Esophagus squamous epithelium (tissue), 5 donors: ENCODE measurements at regions not wholly inside any gene's neighbourhood (a gene's known extent, or its start where the extent isn't known, plus 50 kb on each side); places are given as distances from the start of the nearest gene placed in this dataset.

Source experiments
- DNase-seq: peaks from one replicate; lab custom pipeline; 2025; lab: John Stamatoyannopoulos, UW
- H3K27ac ChIP-seq, 4 donors: fragments of 200-600 bp; sonication (generic); one replicate each; pipeline ENCODE4 v1.5.1; 2016 to 2019; ENCODE audit warnings: mild to moderate bottlenecking in 1 of 4
- H3K27me3 ChIP-seq, 4 donors: fragments of 200-600 bp; sonication (generic); 1 replicate in 3 of 4; 2 replicates in 1 of 4; pipeline versions ENCODE4 v1.5.1 to v1.6.0; 2017 to 2021; ENCODE audit warnings: antibody characterized with exemption in 1 of 4
- H3K36me3 ChIP-seq, 3 donors: fragments of 200-600 bp; sonication (generic); one replicate each; pipeline ENCODE4 v1.5.1; 2016 to 2019
- H3K4me1 ChIP-seq, 3 donors: fragments of 200-600 bp; sonication (generic); one replicate each; pipeline ENCODE4 v1.5.1; 2017 to 2019
- H3K4me3 ChIP-seq, 4 donors: fragments of 200-600 bp; sonication (generic); 1 replicate in 3 of 4; 2 replicates in 1 of 4; pipeline ENCODE4 v1.5.1; 2016 to 2019; ENCODE audit warnings: mild to moderate bottlenecking in 2 of 4, moderate library complexity in 1 of 4
- H3K9me3 ChIP-seq, 3 donors: fragments of 200-600 bp; sonication (generic); one replicate each; pipeline ENCODE4 v1.5.1; 2016 to 2019
- CTCF ChIP-seq, 6 experiments: fragments of 450-650 bp in 4 of 6; fragments of 200-600 bp in 2 of 6; sonication (generic) in 2 of 6; IDR thresholded peaks; one replicate each; pipeline ENCODE4 v1.5.1; 2016 to 2019; ENCODE audit warnings: antibody characterized with exemption in 6 of 6, mild to moderate bottlenecking in 4 of 6, moderate library complexity in 4 of 6
- POLR2A ChIP-seq, 4 donors: fragments of 450-650 bp; IDR thresholded peaks; one replicate each; pipeline ENCODE4 v1.6.1; 2017; ENCODE audit warnings: antibody characterized with exemption in 4 of 4, mild to moderate bottlenecking in 4 of 4, moderate library complexity in 3 of 4
- WGBS, 2 donors: methylation state at CpG; one replicate each; pipeline ENCODE4 v1.1.5; 2018; 5-methylcytosine and 5-hydroxymethylcytosine counted together
- intact Hi-C: fragments of 100-400 bp; cut with DNase I; formaldehyde crosslinking; loops from one replicate; pipeline ENCODE4 v1.15.0; 2022
- donor health status: DM: yes; HTN: yes; CAD: no.

DNA sequence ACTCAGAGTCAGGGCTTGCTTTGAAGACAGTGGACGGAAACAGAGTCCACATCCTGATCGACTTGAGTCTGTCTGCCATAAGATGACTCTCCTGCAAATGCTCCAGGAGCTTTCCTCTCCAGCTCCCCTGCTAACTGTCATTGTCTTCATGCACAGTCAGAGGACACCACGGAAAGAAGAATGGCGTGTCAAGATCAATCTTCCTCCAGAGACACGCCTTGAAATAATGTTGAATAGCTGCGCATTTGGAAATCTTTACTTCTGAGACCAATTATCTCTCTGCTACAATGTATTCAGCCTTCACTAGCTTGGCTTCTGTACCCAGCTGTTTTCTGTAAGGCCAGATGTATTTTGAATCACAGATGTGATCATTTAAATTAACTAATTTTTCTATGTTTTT lies 457.2 kb downstream of the CDH2 start:
- no peaks in the 10 kb centered on the region for H3K36me3 ChIP-seq
- no peak for DNase-seq
- no peaks in the 10 kb centered on the region for H3K4me1 ChIP-seq
- H3K27ac ChIP-seq, result no peak overlapping the region
- no peaks in the 10 kb centered on the region for H3K9me3 ChIP-seq
- H3K4me3 ChIP-seq, result no peak overlapping the region
- 79 to 87% methylated on average over 4 to 6 of the region's 6 CpGs for WGBS, 2 donors
- intact Hi-C loops, result no loop called here
- TF ChIP-seq POLR2A (IDR thresholded peaks at IDR 0.05), result no peak
- TF ChIP-seq CTCF (IDR thresholded peaks at IDR 0.05), result no peak
- H3K27me3 ChIP-seq, result no peaks in the 10 kb centered on the region

DNA sequence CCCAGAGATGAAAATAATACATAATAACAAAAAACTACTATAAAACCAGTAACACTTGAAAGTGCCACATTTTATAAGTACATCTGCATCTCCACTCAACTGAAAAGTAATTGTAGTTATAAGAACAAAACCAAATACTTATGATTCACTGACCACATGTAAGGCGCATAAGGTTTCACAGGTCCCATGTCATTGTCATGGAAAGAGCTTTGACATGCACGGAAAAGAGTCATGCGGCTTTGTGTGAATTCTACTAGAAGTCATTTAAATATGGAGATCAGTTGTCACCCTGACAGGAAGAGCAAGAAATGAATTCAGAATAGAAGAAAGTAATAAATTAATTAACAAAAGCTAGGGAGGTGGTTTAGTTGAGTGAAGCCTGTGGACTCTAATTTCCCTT lies 459.1 kb downstream of the CDH2 start:
- no peaks in the 10 kb centered on the region for H3K36me3 ChIP-seq
- intact Hi-C loops, result no loop called here
- TF ChIP-seq POLR2A (IDR thresholded peaks at IDR 0.05), result no peak
- no peak for TF ChIP-seq CTCF (IDR thresholded peaks at IDR 0.05)
- no peaks in the 10 kb centered on the region for H3K27me3 ChIP-seq
- no peak overlapping the region for H3K27ac ChIP-seq
- WGBS, 2 donors, result 86 to 91% methylated on average over 3 of the region's 3 CpGs
- H3K9me3 ChIP-seq, result no peaks in the 10 kb centered on the region
- no peak for DNase-seq
- no peaks in the 10 kb centered on the region for H3K4me1 ChIP-seq
- H3K4me3 ChIP-seq, result no peak overlapping the region

GRCh38 chr18:27717250-27717649 lies 459.7 kb downstream of the CDH2 start:
- TF ChIP-seq POLR2A (IDR thresholded peaks at IDR 0.05) (no peak), CTCF (IDR thresholded peaks at IDR 0.05) (no peak)
- intact Hi-C loops, result no loop called here
- DNase-seq, result no peak
- Histone ChIP-seq H3K4me3 (no peak overlapping the region), H3K27ac (no peak overlapping the region), H3K4me1 (no peaks in the 10 kb centered on the region), H3K27me3 (no peaks in the 10 kb centered on the region), H3K36me3 (no peaks in the 10 kb centered on the region), H3K9me3 (no peaks in the 10 kb centered on the region)
- 88 to 92% methylated on average over 4 of the region's 4 CpGs for WGBS, 2 donors

DNA sequence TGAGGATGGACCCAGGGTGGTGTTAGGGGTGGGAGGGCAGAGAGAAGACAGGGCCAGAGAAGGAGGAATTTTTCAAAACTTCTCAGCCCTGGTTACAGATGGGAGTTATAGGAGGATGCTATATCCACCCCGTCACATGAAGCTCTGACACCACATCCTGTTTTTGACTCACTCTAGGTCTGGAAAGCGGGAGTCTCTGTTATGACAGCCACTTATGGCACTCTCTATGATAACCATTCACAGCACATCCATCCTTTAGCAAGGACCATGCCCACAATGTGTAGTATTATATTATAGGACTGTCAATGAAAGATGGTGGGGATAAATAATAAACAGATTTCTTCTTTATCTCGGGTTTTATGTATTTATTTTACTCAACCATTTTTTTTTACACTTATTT lies 461.2 kb downstream of the CDH2 start:
- TF ChIP-seq CTCF (IDR thresholded peaks at IDR 0.05), result no peak
- no peak for TF ChIP-seq POLR2A (IDR thresholded peaks at IDR 0.05)
- H3K4me1 ChIP-seq, result no peaks in the 10 kb centered on the region
- DNase-seq, result no peak
- no peaks in the 10 kb centered on the region for H3K9me3 ChIP-seq
- no peaks in the 10 kb centered on the region for H3K27me3 ChIP-seq
- H3K4me3 ChIP-seq, result no peak overlapping the region
- H3K27ac ChIP-seq, result no peak overlapping the region
- WGBS, 2 donors, result 68 to 81% methylated on average over 3 of the region's 3 CpGs
- no peaks in the 10 kb centered on the region for H3K36me3 ChIP-seq
- intact Hi-C loops, result no loop called here

GRCh38 chr18:27713738-27714095 lies 463.2 kb downstream of the CDH2 start:
- WGBS, 2 donors, result 34 to 55% methylated on average over 3 of the region's 3 CpGs
- no peaks in the 10 kb centered on the region for H3K36me3 ChIP-seq
- H3K4me3 ChIP-seq, result no peak overlapping the region
- intact Hi-C loops, result no loop called here
- H3K27ac ChIP-seq, result no peak overlapping the region
- no peak for TF ChIP-seq CTCF (IDR thresholded peaks at IDR 0.05)
- no peak for TF ChIP-seq POLR2A (IDR thresholded peaks at IDR 0.05)
- H3K4me1 ChIP-seq, result no peaks in the 10 kb centered on the region
- DNase-seq, result no peak
- H3K27me3 ChIP-seq, result no peaks in the 10 kb centered on the region
- peaks cover 0 to 5% (median 0%) of the 10 kb centered on the region in 3 donors for H3K9me3 ChIP-seq
